GM23248 (cell line): ENCODE measurements at regions not wholly inside any gene's neighbourhood (a gene's known extent, or its start where the extent isn't known, plus 50 kb on each side); places are given as distances from the start of the nearest gene placed in this dataset.

Experiments used
- DNase-seq: peaks from one replicate; pipeline ENCODE4 v3.0.0-alpha.2; 2015
- H2AFZ ChIP-seq: fragments of 200-600 bp; sonication (generic); 2 replicates; pipeline ENCODE4 v1.6.1; 2016; ENCODE audit warnings: antibody characterized with exemption
- H3F3A ChIP-seq: fragments of 200-600 bp; sonication (generic); 2 replicates; pipeline ENCODE4 v1.6.1; 2016; ENCODE audit warnings: mild to moderate bottlenecking, antibody characterized with exemption, mixed run types; ENCODE audit not compliant: insufficient read depth
- H3K27ac ChIP-seq: fragments of 200-600 bp; sonication (generic); 2 replicates; pipeline ENCODE4 v1.5.1; 2016; ENCODE audit warnings: mild to moderate bottlenecking
- H3K27me3 ChIP-seq: fragments of 200-600 bp; sonication (generic); replicated peaks from 2 replicates; pipeline ENCODE4 v1.6.1; 2016; ENCODE audit warnings: mild to moderate bottlenecking; ENCODE audit not compliant: insufficient read depth
- H3K36me3 ChIP-seq: fragments of 200-600 bp; sonication (generic); 2 replicates; pipeline ENCODE4 v1.6.1; 2016; ENCODE audit warnings: low read depth, mild to moderate bottlenecking
- H3K4me1 ChIP-seq: fragments of 200-600 bp; sonication (generic); 2 replicates; pipeline ENCODE4 v1.6.1; 2016; ENCODE audit warnings: mild to moderate bottlenecking; ENCODE audit not compliant: insufficient read depth
- H3K4me2 ChIP-seq: fragments of 200-600 bp; sonication (generic); one replicate; pipeline ENCODE4 v1.6.1; 2016; ENCODE audit warnings: mild to moderate bottlenecking; ENCODE audit not compliant: unreplicated experiment
- H3K4me3 ChIP-seq: fragments of 200-600 bp; sonication (generic); 2 replicates; pipeline ENCODE4 v1.5.1; 2016; ENCODE audit warnings: mild to moderate bottlenecking
- H3K79me2 ChIP-seq: fragments of 200-600 bp; sonication (generic); 2 replicates; pipeline ENCODE4 v1.6.1; 2016; ENCODE audit warnings: mild to moderate bottlenecking; ENCODE audit not compliant: insufficient read depth
- H3K9ac ChIP-seq: fragments of 200-600 bp; sonication (generic); 2 replicates; pipeline ENCODE4 v1.6.1; 2016; ENCODE audit warnings: mild to moderate bottlenecking
- H3K9me2 ChIP-seq: fragments of 200-600 bp; sonication (generic); 2 replicates; pipeline ENCODE4 v1.6.1; 2016; ENCODE audit warnings: mixed run types, mild to moderate bottlenecking, moderate library complexity; ENCODE audit not compliant: insufficient read depth
- H3K9me3 ChIP-seq: fragments of 200-600 bp; sonication (generic); one replicate; pipeline ENCODE4 v1.6.1; 2017; ENCODE audit warnings: low read depth
- H4K20me1 ChIP-seq: fragments of 200-600 bp; sonication (generic); 2 replicates; pipeline ENCODE4 v1.6.0; 2016; ENCODE audit not compliant: insufficient read depth
- EZH2 ChIP-seq: fragments of 200-600 bp; sonication (generic); IDR thresholded peaks from 2 replicates; pipeline ENCODE4 v1.6.1; 2018; ENCODE audit warnings: antibody characterized with exemption, mild to moderate bottlenecking; ENCODE audit not compliant: insufficient read depth, poor library complexity, severe bottlenecking
- EZH2phosphoT487 ChIP-seq: fragments of 200-600 bp; sonication (generic); IDR thresholded peaks from 2 replicates; pipeline ENCODE4 v1.6.1; 2018; ENCODE audit warnings: antibody characterized with exemption, moderate library complexity, mild to moderate bottlenecking, low read depth; ENCODE audit not compliant: insufficient read depth
- WGBS, 2 experiments: methylation state at CpG; one replicate each; pipeline ENCODE4 v1.1.6; 2015 to 2017; ENCODE audit warnings: low lambda C conversion rate in 2 of 2, low coverage in 1 of 2; ENCODE audit errors: missing lambda C conversion rate in 2 of 2; 5-methylcytosine and 5-hydroxymethylcytosine counted together
- in situ Hi-C: fragments of 300-500 bp; cut with MboI; formaldehyde crosslinking; loops from 2 replicates; pipeline ENCODE4 v1.15.0; 2020

GRCh38 chr12:90331821-90332220 is 623.2 kb downstream of the CCER1 start:
- WGBS, 2 experiments: 72 to 80% methylated on average over 1 of the region's 1 CpG
- Histone ChIP-seq H3K79me2 (no peaks in the 10 kb centered on the region), H3K4me2 (no peak overlapping the region), H3K27ac (no peak overlapping the region), H3K4me1 (no peaks in the 10 kb centered on the region), H3F3A (no peaks in the 10 kb centered on the region), H3K9ac (no peak overlapping the region), H3K36me3 (no peaks in the 10 kb centered on the region), H3K9me2 (no peaks in the 10 kb centered on the region), H2AFZ (no peak overlapping the region), H3K9me3 (no peaks in the 10 kb centered on the region), H3K27me3 (no peaks in the 10 kb centered on the region), H4K20me1 (no peaks in the 10 kb centered on the region), H3K4me3 (no peak overlapping the region)
- TF ChIP-seq EZH2 (no peak), EZH2phosphoT487 (no peak)
- in situ Hi-C loops: no loop called here
- no peak for DNase-seq

GRCh38 chr12:90331262-90331661 is 622.6 kb upstream of the ATP2B1 start:
- Histone ChIP-seq H3K4me1 (no peaks in the 10 kb centered on the region), H3K79me2 (no peaks in the 10 kb centered on the region), H3K9me2 (no peaks in the 10 kb centered on the region), H3K4me3 (no peak overlapping the region), H3K36me3 (no peaks in the 10 kb centered on the region), H3K27ac (no peak overlapping the region), H2AFZ (no peak overlapping the region), H3K4me2 (no peak overlapping the region), H4K20me1 (no peaks in the 10 kb centered on the region), H3K9ac (no peak overlapping the region), H3F3A (no peaks in the 10 kb centered on the region), H3K9me3 (no peaks in the 10 kb centered on the region), H3K27me3 (no peaks in the 10 kb centered on the region)
- DNase-seq: no peak
- in situ Hi-C loops: no loop called here
- TF ChIP-seq EZH2 (no peak), EZH2phosphoT487 (no peak)
- 89 to 92% methylated on average over 3 of the region's 3 CpGs for WGBS, 2 experiments

DNA sequence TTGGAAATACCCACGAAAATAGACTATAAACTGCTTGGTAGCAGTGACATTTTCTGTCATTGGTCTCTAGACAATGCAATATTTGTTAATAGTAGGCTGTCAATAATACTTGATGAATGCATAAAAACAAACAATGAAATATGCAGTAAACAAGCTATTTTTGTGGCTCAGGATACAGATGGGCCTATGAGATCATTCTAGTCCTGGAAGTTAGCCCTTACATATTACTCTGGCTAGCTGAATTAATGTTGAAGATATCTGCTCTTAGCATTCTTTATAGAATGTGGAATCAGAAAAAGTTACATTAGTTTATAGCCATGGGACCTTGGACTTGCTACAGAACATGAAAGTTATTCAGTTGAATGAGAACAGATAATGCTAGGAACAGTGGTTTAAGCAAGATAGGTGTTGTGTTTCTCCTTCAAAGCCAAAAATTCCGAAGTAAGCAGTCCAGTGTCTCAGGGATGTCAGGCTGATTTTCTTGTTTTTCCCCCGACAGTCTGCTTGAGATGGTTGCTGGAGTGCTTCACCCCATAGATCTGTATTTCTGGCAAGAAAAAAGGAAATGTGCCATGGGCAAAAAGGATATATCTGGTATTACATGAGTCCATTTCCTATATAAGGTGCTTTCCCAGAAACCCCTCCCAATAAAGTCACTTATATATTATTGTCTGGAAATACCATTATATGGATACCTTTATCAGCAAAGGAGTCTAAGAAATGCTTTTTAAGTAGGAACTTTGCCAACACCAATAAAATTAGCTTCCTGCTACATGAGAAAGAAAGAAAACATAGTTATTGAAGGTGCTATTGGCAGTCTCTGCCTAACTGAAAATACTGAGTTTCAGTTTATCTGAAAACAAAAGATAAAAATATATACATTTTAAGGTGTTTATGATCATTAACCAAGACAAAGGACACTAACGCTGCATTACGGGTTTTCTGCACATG is 619.4 kb upstream of the ATP2B1 start:
- 63 to 71% methylated on average over 5 of the region's 5 CpGs for WGBS, 2 experiments
- no peaks in the 10 kb centered on the region for H3K4me1 ChIP-seq

DNA sequence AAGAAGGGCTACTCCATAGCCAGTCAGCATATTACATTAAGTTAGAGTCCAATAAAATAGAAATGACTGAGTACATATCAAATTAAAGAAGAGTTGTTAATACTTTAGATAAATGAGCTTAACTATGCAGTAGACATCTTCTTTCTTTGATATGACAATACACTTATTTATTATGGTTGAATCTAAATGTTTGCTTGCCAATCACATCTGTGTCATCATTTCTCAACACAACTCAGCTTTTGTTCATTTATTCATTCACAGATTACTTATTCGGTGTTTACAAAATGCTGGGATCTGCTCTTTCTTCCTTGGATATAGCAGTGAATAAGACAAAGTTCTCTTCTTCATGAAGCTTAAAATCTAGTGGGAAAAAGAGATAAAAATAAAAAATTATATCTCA is 614.6 kb upstream of the ATP2B1 start:
- H3K79me2 ChIP-seq: no peaks in the 10 kb centered on the region
- no peak overlapping the region for H2AFZ ChIP-seq
- no peaks in the 10 kb centered on the region for H3F3A ChIP-seq
- TF ChIP-seq EZH2: no peak
- TF ChIP-seq EZH2phosphoT487: no peak
- WGBS, 2 experiments: 92 to 93% methylated on average over 1 of the region's 1 CpG
- no peak overlapping the region for H3K9ac ChIP-seq
- H3K4me2 ChIP-seq: no peak overlapping the region
- no peaks in the 10 kb centered on the region for H3K27me3 ChIP-seq
- DNase-seq: no peak
- no peaks in the 10 kb centered on the region for H3K4me1 ChIP-seq
- H3K4me3 ChIP-seq: no peak overlapping the region
- H4K20me1 ChIP-seq: no peaks in the 10 kb centered on the region
- in situ Hi-C loops: no loop called here
- no peaks in the 10 kb centered on the region for H3K9me3 ChIP-seq
- H3K9me2 ChIP-seq: no peaks in the 10 kb centered on the region
- no peaks in the 10 kb centered on the region for H3K36me3 ChIP-seq
- H3K27ac ChIP-seq: no peak overlapping the region

More for the DNA sequence above, 619.4 kb upstream of the ATP2B1 start:
- H3K9me2 ChIP-seq: no peaks in the 10 kb centered on the region
- DNase-seq: no peak
- TF ChIP-seq EZH2 (no peak), EZH2phosphoT487 (no peak)
- no peak overlapping the region for H3K9ac ChIP-seq
- H2AFZ ChIP-seq: no peak overlapping the region
- H3K27me3 ChIP-seq: no peaks in the 10 kb centered on the region
- no peaks in the 10 kb centered on the region for H3F3A ChIP-seq
- no peak overlapping the region for H3K4me2 ChIP-seq
- H4K20me1 ChIP-seq: no peaks in the 10 kb centered on the region
- no peaks in the 10 kb centered on the region for H3K9me3 ChIP-seq
- no peak overlapping the region for H3K27ac ChIP-seq
- H3K36me3 ChIP-seq: no peaks in the 10 kb centered on the region
- no peak overlapping the region for H3K4me3 ChIP-seq
- H3K79me2 ChIP-seq: no peaks in the 10 kb centered on the region
- in situ Hi-C loops: no loop called here
